ENCODE measurements at regions not wholly inside any gene's neighbourhood (a gene's known extent, or its start where the extent isn't known, plus 50 kb on each side); places are given as distances from the start of the nearest gene placed in this dataset.

GRCh38 chr16:75911896-75912295, 185.6 kb upstream of the CPHXL start:
- TF ChIP-seq GLIS3 (CRISPR knock-in tag; IDR thresholded peaks at IDR 0.05) (no peak), TSHZ2 (CRISPR knock-in tag; IDR thresholded peaks at IDR 0.05) (no peak), PPARA (CRISPR knock-in tag; IDR thresholded peaks at IDR 0.05; ENCODE audit: borderline replicate concordance) (no peak), TOX (CRISPR knock-in tag; IDR thresholded peaks at IDR 0.05; ENCODE audit: borderline replicate concordance) (no peak), OSR1 (CRISPR knock-in tag; IDR thresholded peaks at IDR 0.05) (no peak), BACH2 (CRISPR knock-in tag; IDR thresholded peaks at IDR 0.05; ENCODE audit: borderline replicate concordance) (no peak), SNAI2 (CRISPR knock-in tag; IDR thresholded peaks at IDR 0.05) (no peak), CSDC2 (CRISPR knock-in tag; IDR thresholded peaks at IDR 0.05) (no peak), ZFP3 (CRISPR knock-in tag; IDR thresholded peaks at IDR 0.05) (no peak), ESRRG (CRISPR knock-in tag; IDR thresholded peaks at IDR 0.05) (no peak), CSRNP3 (CRISPR knock-in tag; IDR thresholded peaks at IDR 0.05) (no peak), ISL1 (CRISPR knock-in tag; IDR thresholded peaks at IDR 0.05) (no peak), ZFP30 (CRISPR knock-in tag; IDR thresholded peaks at IDR 0.05) (no peak), ZNF8 (CRISPR knock-in tag; IDR thresholded peaks at IDR 0.05) (no peak), RARB (CRISPR knock-in tag; IDR thresholded peaks at IDR 0.05) (no peak), ZNF565 (CRISPR knock-in tag; conservative IDR thresholded peaks at IDR 0.05; ENCODE audit: low read depth) (no peak), ZNF70 (CRISPR knock-in tag; IDR thresholded peaks at IDR 0.05) (no peak)
- ATAC-seq = no peak

DNA sequence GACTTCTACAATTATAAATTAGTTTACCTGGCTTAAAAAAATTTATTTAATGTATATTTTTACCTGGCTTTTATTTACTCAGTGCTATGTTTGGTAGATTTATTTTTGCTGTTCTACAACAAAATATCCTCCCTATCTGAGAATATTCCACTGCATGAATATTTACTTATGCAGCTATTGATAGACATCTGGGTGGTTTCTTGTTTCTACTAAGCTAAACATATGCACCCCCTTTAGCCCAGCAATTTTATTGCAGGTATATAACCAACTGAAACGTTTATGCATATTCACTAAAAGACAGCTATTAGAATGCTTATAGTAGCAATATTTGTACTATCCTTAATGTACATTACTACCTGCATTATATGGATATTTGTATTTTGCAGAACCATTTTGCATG, 187.7 kb upstream of the CPHXL start:
- no peak for TF ChIP-seq ESRRG (CRISPR knock-in tag; IDR thresholded peaks at IDR 0.05)
- no peak for TF ChIP-seq GLIS3 (CRISPR knock-in tag; IDR thresholded peaks at IDR 0.05)
- no peak for TF ChIP-seq CSRNP3 (CRISPR knock-in tag; IDR thresholded peaks at IDR 0.05)
- no peak for TF ChIP-seq ZFP3 (CRISPR knock-in tag; IDR thresholded peaks at IDR 0.05)
- TF ChIP-seq, protein P1, sequence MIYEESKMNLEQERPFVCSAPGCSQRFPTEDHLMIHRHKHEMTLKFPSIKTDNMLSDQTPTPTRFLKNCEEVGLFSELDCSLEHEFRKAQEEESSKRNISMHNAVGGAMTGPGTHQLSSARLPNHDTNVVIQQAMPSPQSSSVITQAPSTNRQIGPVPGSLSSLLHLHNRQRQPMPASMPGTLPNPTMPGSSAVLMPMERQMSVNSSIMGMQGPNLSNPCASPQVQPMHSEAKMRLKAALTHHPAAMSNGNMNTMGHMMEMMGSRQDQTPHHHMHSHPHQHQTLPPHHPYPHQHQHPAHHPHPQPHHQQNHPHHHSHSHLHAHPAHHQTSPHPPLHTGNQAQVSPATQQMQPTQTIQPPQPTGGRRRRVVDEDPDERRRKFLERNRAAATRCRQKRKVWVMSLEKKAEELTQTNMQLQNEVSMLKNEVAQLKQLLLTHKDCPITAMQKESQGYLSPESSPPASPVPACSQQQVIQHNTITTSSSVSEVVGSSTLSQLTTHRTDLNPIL (CRISPR knock-in tag; IDR thresholded peaks at IDR 0.05; ENCODE audit: low read depth) = no peak
- TF ChIP-seq TCF4 (CRISPR knock-in tag; IDR thresholded peaks at IDR 0.05; ENCODE audit: borderline replicate concordance) = no peak
- TF ChIP-seq PATZ1 (CRISPR knock-in tag; IDR thresholded peaks at IDR 0.05; ENCODE audit: borderline replicate concordance) = no peak
- no peak for TF ChIP-seq BACH2 (CRISPR knock-in tag; IDR thresholded peaks at IDR 0.05; ENCODE audit: borderline replicate concordance)
- no peak for TF ChIP-seq OSR1 (CRISPR knock-in tag; IDR thresholded peaks at IDR 0.05)
- no peak for ATAC-seq

DNA sequence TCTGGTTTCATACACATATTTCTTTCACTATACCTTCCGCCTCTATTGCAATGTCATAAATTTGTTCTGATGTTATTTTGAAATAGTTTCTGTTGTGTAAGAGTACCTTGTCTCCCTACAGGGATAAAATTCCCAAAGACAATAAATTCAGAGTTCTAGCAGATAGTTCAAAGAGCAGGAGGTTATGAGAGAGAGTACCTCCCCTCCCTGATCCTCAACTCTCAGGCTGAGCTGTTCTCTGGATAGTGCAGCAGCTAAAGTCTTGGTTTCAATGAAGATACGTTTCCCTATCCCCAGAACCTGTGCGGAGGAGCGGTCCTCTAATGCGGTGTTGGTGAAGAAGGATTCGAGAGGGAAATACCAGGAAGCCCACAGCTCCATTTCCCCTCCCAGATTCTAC, 190.2 kb upstream of the CPHXL start:
- TF ChIP-seq TCF4 (CRISPR knock-in tag; IDR thresholded peaks at IDR 0.05; ENCODE audit: borderline replicate concordance) (no peak), TOX (CRISPR knock-in tag; IDR thresholded peaks at IDR 0.05; ENCODE audit: borderline replicate concordance) (no peak), ZFP3 (CRISPR knock-in tag; IDR thresholded peaks at IDR 0.05) (no peak), PATZ1 (CRISPR knock-in tag; IDR thresholded peaks at IDR 0.05; ENCODE audit: borderline replicate concordance) (no peak), ESRRG (CRISPR knock-in tag; IDR thresholded peaks at IDR 0.05) (no peak), ARNTL (CRISPR knock-in tag; IDR thresholded peaks at IDR 0.05; ENCODE audit: borderline replicate concordance, low read depth) (no peak), PPARA (CRISPR knock-in tag; IDR thresholded peaks at IDR 0.05; ENCODE audit: borderline replicate concordance) (no peak), ZNF8 (CRISPR knock-in tag; IDR thresholded peaks at IDR 0.05) (no peak), ZNF565 (CRISPR knock-in tag; conservative IDR thresholded peaks at IDR 0.05; ENCODE audit: low read depth) (no peak), CSRNP3 (CRISPR knock-in tag; IDR thresholded peaks at IDR 0.05) (no peak), BACH2 (CRISPR knock-in tag; IDR thresholded peaks at IDR 0.05; ENCODE audit: borderline replicate concordance) (no peak), RARB (CRISPR knock-in tag; IDR thresholded peaks at IDR 0.05) (no peak), ZFP30 (CRISPR knock-in tag; IDR thresholded peaks at IDR 0.05) (no peak)
- TF ChIP-seq, protein P1 (CRISPR knock-in tag; IDR thresholded peaks at IDR 0.05; ENCODE audit: low read depth) = no peak
- ATAC-seq = no peak
